Ureter (tissue), 1 donor: ENCODE measurements at regions not wholly inside any gene's neighbourhood (a gene's known extent, or its start where the extent isn't known, plus 50 kb on each side); places are given as distances from the start of the nearest gene placed in this dataset.

Experiments used
- DNase-seq: peaks from one replicate; pipeline ENCODE4 v3.0.0-alpha.2; 2020; ENCODE audit warnings: low spot score
- donor health status: DM: yes; HTN: yes; CAD: no.

GRCh38 chr7:16233517-16233916 lies 187.8 kb downstream of the CRPPA start:
- DNase-seq = no peak

DNA sequence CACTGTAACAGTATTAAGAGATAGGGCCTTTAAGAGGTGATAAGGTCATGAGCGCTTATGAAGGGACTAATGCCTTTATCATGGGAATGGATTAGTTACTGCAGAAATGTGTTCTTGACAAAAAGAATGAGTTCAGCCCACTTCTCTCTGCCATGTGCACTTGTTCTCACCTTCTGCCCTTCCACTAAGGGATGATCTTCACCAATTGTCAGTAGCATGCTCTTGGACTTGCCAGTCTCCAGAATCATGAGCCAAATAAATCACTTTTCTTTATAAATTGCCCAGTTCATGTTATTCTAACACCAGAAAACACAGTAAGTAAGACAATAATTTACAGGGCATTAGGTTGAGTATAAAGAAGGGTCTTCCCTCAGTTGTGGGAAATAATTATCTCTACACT lies 189.1 kb downstream of the CRPPA start:
- DNase-seq = no peak

GRCh38 chr7:16223963-16224707 lies 197.2 kb downstream of the CRPPA start:
- DNase-seq = no peak

- DNase-seq = no peak
Measured at GRCh38 chr7:16212610-16213009, 208.7 kb downstream of the CRPPA start.

DNA sequence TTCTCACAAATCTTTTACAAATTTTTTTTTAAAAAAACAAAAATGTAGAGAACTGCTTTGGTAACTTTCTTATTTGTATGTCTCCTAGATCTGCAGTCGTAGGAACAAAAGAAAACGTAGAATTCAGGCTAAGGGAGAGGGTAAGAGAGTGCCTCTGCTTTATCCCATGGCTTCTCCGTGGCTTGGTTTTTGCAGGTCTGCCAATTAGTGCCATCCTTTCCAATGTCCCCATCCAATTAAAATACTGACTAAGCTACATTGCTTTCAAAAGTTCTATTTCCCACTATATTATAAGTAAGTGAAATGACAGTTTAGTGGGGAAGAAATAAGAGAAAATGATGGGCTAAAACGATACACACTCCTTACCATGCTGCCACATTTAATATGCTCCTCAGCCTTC lies 209.3 kb downstream of the CRPPA start:
- DNase-seq = no peak

DNA sequence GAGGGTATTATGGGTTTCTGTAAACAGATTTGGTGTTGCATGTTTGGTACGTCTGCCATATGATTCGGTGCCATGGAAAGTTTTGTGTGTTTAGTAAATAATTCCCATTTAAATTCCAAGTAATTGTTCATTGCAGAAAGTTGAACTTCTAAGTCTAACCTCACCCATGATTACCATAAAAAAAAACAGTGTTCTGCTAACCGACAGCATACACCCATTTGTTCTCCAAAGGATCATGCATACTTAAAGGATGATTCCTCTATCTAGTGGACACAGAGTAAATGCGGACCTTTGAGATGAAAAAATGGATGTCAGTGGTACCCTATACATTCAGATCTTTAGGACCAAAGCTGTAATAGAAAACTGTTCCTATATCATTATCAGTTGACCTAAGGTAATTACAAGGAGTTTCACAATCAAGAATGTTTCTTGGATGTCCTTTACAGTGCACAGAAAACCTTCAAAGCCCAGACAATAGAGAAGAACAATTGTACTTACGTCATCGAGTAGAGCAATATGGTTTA lies 209.9 kb downstream of the CRPPA start:
- DNase-seq = no peak

DNA sequence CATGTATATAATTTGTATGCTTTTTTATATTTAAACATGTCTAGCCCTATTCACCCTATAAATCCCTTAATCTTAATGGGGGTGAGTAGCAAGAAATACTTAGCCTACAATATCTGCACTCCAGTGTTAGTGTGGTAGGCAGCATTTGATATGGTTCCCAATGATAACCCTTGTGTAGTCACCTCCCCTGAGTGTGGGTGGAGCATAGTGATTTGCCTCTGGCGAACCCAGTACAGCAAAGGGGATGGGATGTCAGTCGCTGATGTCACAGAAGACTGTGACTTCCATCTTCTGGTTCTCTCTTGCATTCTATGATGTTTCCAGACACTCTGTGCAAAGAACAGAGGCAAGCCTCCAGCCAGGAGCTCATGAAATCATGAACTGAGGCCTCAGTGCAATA lies 211.2 kb downstream of the CRPPA start:
- DNase-seq = no peak

GRCh38 chr7:16207321-16207720 lies 214.0 kb downstream of the CRPPA start:
- no peak for DNase-seq

GRCh38 chr7:16205466-16205865 lies 215.9 kb downstream of the CRPPA start:
- DNase-seq = no peak

- no peak for DNase-seq
Measured at GRCh38 chr7:16204953-16205352, 216.4 kb downstream of the CRPPA start.

- no peak for DNase-seq
Measured at GRCh38 chr7:16203065-16203464, 218.3 kb downstream of the CRPPA start.

GRCh38 chr7:16202303-16202702 lies 219.0 kb downstream of the CRPPA start:
- DNase-seq = no peak

DNA sequence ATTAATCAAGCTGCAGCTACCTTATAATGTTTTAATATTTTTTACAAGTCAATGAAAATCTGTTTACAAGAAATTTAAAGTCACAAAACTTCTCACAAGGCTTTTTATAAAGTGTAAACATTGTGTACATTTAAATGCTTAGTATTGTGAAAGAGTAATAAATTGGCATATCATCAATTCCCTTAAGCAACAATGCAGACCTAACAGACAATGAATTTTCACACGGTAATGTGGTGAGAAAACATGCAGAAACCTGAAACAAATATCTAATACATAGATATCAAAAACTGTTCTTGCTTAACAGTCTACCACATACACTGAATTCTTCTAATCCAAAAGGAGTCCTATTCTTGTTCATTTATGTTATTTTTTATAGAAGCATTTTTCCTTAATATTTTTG lies 220.7 kb downstream of the CRPPA start:
- no peak for DNase-seq

GRCh38 chr7:16193631-16194030 lies 227.7 kb downstream of the CRPPA start:
- no peak for DNase-seq

- DNase-seq = no peak
Measured at GRCh38 chr7:16189026-16189715, 232.2 kb downstream of the CRPPA start.

- DNase-seq = no peak
Measured at GRCh38 chr7:16187131-16187530, 234.2 kb downstream of the CRPPA start.

GRCh38 chr7:16178585-16178984 lies 242.8 kb downstream of the CRPPA start:
- DNase-seq = no peak

- DNase-seq = no peak
Measured at GRCh38 chr7:16178092-16178491, 243.2 kb downstream of the CRPPA start.

DNA sequence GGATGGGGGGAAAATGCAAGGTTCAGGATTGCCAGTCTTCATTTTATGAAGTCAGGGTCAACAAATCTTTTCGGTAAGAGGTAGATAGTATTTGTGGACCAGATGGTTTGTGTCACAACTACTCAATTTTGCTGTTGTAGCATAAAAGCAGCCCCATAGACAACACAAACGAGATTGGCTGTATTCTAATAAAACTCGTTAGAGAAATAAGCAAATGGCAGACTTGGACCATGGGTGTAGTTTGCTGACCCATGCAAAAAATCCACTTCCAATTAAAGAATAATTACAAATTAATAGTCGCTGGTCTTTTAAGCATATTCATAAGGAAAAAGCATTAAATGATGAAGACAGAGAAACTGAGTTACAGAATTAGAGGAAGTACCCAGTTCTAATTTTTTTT lies 247.1 kb downstream of the CRPPA start:
- DNase-seq = no peak

- DNase-seq = no peak
Measured at GRCh38 chr7:16172366-16172765, 249.0 kb downstream of the CRPPA start.

GRCh38 chr7:16171928-16172327 lies 249.4 kb downstream of the CRPPA start:
- no peak for DNase-seq

GRCh38 chr7:16170671-16171070 lies 250.7 kb downstream of the CRPPA start:
- no peak for DNase-seq

GRCh38 chr7:16169537-16169936 lies 251.8 kb downstream of the CRPPA start:
- DNase-seq = no peak
